Hematopoietic multipotent progenitor cell treated with erythropoietin and hydrocortisone succinate and interleukin-3 and kit ligand, for 8 days (in vitro differentiated cells): ENCODE measurements at regions not wholly inside any gene's neighbourhood (a gene's known extent, or its start where the extent isn't known, plus 50 kb on each side); places are given as distances from the start of the nearest gene placed in this dataset.

Experiments
- DNase-seq: peaks from one replicate; pipeline ENCODE4 v3.0.0-alpha.2; 2015

DNA sequence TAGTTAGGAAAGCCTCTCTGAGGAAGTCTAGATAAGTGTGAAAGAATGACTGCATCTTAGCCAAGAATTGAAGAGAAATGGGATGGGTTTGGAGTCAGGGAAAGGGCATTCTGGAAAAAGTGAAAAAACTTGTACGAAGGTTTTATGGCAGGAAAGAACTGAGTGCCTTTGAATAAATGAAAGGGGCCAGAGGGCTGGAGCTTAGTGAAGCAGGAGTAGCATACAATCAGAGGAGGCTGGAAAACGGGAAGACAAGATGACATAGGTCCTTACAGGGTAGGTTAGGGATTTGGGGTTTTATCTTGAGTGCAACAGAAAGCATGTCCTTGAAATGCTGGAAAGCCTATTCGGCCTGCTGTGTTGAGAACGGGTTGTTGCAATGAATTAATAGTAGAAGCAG is 152.6 kb upstream of the RND3 start:
- DNase-seq = no peak

DNA sequence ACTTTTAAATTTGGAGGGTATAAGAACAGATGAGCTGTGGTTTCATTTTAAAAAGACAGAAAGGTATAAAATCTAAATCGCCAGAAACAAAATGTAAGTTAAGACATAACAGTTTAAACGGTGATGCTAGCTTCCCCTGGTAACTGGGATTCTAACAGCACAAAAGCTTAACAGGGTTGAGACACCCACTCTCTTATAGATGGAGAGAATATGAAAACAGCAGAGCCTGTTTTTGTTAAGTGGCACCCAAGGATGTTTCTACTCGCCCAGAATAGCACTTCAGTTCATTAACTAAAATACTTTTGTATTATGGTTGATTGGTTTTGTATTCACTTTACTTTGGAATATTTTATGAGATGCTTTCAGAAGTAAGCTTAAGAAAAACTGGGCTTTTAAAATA is 151.9 kb upstream of the RND3 start:
- DNase-seq = no peak

DNA sequence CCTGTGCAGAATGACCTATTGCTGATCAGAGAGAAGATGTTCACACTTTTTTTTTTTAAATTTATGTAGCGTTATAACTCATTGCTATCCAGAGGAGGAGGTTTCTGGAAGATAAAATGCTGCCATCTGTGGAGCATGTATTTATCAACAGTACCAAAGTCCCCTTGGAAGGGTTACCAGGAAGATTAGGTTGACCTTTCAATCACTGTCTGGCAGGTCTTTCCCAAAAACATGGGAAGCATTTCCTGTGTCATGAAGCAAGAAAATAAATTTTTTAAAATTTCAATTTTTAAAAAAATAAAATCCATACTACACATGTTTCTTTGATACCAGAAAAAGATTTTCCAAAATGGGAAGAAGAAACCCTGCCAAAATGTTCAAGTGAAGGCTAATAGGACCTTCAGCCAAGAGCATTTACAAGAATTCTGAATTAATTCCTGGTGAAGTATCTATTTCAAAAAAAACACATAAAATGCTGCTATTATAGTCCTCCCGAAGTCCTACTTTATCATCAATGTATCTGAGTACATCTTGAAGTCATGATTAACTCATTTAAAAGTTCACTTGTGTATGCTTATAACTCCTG is 143.9 kb upstream of the RND3 start:
- no peak for DNase-seq

DNA sequence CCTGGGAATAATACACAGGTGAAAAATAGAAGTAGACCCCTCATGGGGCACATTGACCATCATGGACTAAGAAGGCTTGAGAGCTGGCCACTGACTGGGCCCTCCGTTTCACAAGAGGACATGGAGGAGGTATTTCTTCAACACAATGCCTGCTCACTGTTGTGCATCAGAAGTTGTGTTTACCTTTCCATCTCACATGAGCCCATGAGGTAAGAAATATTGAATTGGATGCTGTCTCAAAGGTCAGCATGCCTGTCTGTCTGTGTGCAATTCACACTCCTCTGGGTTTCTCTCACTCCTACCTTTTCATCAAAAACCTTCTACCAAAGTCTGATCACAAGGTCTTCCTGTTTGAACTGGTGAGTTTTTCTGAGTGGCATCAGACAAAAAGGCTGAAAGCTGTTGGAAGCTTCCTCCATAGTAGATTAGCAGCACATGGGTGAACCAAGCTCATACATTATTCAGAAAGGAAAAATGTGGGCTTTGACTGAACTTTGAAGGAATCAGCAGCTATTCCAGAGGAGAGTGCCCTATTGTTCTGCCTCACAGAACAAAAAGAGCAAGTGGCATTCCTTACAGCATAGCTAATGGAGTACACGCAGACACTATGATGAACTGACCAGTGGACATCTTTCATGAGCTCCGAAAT is 143.2 kb upstream of the RND3 start:
- no peak for DNase-seq

GRCh38 chr2:150627526-150627925 is 140.1 kb upstream of the RND3 start:
- no peak for DNase-seq

DNA sequence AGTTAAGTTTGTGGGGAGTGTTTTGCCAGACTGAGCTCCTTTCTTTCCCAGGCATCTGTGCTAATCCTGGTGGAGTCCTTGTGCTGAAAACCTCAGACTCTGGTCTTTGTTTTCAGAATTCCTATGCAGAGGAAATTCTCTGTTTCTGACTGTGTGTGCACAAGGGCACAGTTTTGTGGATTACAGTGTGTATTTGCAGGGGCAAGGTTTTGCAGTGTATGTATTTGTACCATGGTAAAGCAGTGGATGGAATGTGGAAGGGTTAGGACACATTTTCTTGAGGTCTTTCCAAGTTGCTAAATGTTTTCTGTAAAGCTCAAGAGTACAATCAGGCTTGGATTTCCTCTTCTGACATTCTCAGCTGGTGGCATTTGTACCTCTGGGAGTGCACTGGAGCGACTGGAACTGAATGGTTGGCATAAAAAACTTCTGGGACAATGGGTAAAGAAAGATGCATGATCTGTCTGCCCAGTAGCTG is 139.5 kb upstream of the RND3 start:
- DNase-seq = no peak

DNA sequence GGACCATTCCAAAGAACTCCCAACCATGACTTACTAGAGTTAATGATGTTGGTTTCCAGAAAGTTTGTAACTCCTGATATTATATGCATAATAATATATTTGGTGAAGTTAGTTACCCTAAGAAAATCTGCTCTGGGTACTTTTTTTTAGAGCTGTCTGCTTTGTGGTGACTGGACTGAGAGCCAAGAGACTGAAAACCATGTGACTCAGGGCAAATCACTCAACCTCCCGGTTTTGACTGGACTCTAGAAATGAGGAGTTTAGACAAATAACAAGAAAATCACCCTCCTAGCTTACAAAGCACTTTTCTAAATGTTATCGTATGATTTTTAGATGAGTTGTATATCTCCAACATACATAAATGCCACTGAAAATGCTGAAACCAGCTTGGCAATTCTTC is 138.3 kb upstream of the RND3 start:
- DNase-seq = no peak

DNA sequence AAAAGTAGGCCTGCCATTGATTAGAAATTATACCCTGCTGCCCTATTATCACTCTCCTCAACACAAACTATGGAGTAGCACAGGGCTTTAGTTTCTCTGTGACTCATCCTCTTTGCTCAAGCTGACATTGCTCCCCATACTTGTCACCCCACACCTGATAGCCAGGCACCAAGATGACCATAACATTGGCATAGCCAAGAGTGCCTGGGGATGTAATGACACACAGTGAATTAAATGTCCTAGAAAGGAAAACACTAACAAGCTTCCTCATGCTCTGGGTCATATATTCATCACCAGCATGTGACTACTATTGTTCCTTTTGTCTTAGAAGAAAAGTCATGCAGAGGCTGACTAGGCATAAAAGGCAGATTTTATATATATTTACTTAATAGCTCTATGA is 137.8 kb upstream of the RND3 start:
- DNase-seq = no peak

DNA sequence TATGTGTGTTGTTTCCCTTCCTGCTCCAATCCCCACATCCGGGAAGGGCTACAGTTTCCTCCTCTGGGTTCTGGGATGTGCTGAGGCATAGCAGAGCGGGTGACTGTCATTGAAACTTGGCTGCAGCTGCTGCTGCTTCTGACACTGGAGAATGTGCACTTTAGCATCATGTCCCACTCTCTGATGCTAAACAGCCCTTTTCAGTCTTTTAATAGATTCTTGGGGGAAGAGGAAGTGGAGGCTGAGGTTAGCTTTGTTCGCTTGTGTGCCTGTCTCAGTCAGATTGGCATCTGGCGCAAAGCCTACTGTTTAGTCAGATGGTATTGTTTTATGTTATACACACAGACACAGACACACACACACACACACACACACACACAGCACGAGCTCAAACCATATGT is 136.5 kb upstream of the RND3 start:
- DNase-seq = no peak

DNA sequence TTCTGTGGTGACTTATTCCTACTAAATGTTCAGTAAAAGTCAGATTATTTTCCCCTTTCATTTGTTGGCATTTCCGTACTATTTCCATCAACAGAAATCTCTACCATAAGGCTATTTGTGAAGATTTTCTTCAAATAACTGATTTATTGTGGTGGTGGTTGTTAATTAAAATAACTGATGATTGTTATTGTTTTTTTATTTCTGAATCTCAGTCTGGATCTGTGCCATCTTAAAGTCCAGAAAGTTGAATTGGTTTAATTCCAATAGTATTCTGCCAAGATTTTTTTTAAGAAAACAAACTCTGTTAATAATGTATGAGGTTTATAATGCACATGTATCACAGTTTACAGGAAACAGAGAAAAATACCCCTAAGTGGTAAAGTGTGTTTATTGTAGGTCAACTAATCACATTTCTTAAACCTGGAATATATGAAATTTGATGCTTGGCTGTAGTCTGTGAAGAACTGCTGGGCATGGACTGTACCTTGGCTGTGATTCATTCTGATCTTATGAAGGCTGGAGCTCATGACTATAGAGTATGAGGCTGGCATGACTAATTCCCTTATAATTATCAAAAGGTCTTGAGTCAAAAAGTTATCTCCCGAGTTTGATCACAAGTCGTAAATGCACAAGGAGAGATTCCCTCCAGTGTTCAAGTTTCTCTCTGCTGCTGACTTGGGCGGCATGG is 134.2 kb upstream of the RND3 start:
- no peak for DNase-seq

DNA sequence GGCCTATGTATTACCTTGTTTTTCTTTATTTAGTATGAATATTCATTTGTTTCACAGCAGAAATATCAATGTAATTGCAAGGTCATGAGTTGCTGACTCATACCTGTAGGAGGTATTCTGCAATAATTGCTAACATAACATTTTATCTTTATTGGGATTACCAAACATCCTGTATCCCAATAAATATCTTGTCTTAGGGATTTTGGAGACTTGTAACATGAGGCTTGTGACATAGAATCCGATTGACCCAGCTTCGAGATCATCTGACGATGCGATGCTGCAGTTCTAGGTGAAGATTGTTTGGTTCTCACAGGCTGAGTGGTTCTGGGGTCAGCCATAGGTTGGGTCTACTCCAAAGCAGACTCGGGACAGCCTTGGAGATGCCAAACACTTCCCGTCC is 133.4 kb upstream of the RND3 start:
- no peak for DNase-seq

GRCh38 chr2:150620416-150620815 is 132.9 kb upstream of the RND3 start:
- DNase-seq = no peak

DNA sequence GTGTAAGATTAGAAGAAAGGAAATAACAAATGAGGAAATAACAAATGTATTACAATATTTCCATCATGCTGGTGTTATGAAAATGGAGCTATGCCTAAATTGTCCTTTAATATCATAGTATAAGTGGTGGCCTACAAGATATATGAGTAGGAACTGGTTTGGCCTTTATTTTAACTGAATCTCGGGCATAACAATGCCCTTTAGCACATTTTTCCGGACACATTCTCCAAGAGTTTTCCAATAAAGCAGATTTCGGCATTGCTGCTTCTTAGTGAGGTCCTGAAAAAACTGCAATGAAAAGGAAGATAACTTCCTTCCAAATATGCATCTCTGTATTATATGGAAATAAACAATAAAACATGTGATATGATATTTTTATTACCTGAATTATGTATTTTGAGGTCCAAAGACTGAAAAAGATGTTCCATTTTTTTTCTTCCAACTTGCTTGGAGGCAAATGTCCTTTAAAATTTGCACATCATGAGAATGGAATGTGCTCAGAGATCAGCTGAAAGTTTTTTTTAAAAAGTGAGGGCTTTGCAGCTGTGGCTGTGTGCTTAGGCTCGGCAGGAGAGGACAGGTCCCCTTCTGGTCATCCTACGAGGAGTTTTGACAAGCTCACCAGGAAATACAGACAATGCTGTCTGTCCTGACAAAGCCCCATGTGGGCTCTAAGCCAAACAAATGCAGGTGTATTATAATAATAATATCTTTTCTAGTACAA is 132.3 kb upstream of the RND3 start:
- no peak for DNase-seq

- DNase-seq = no peak
Observed at GRCh38 chr2:150618245-150618895, 130.9 kb upstream of the RND3 start.

GRCh38 chr2:150617351-150617978 is 130.0 kb upstream of the RND3 start:
- DNase-seq = no peak

DNA sequence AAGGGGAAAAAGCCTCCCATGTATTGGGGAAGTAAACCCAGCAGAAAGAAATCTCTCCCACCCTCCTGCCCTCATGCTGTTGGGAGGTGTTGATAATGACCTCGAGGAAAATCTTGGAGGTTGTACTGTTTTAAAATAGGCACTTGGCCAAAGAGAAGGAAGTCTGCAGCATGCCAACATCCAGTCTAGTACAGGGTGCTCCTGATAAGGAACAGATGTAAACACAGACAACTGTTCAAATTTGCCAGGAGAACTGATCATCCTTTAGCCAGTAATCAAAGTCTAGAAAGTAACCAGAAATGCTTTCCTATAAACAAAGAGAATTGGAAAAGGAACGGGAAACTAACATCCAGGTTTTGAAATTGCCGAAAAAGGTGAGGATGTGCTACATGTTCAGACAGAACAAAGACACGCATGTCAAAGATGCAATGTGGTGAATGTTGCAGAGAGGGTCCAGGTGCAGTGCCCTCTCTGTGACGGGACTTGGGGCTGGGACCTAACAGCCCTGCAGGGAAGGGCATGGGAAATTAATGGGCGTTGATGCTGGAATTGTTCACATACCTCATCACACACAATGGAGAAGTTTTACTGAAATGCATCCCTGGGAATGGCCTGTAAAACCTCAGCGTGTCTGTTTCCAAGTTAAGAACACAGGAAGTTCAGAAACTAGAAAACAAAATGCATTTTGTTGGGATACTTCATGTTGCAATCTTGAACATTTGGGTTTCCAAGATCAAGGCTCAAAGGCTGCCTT is 125.7 kb upstream of the RND3 start:
- no peak for DNase-seq

DNA sequence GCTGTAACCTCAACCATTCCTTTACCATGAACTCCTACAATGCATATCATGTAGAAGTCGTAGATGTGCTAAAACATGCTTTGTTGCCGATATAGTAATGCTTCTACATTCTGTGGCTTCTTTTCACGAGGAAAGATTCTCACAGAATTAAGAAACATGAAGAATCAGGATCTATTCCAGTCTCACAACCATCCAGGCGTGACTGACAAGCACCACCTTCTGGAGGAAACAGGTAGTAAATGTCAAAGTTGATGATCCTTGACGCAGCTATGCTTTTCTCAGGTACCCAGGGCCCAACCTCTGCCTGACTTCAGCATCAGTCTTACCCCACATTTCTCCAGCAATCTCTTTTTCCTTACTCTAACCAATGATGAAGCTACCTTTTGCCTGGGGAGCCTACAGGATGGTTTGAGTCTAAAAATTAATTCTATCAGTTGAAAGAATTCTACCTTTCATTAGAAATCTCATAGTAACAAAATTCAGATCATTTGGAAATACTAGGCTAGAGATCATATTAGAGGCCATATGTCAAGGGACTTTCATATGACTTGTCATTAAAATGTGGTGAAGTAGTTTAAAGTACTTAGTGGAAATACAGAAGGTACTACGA is 123.3 kb upstream of the RND3 start:
- DNase-seq = no peak

- DNase-seq = no peak
Observed at GRCh38 chr2:150609831-150610582, 122.5 kb upstream of the RND3 start.

DNA sequence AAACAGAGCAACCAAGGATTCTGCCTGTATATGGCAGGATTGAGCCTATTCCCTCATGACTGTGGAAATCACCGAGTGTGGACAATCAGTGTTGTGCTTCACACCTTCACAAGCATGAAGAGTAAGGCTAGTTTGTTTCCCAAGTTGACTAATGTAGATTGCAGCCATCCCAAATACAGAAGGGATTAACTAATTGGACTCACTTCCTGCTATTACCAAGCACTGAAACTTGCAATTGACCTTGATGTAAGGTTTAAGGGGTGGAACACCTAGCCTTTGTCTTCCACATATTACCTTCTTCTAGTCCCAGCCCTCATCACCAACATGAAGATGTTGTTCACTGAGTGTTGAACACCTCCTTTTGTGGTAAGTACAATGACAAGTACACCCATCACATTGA is 120.9 kb upstream of the RND3 start:
- no peak for DNase-seq

DNA sequence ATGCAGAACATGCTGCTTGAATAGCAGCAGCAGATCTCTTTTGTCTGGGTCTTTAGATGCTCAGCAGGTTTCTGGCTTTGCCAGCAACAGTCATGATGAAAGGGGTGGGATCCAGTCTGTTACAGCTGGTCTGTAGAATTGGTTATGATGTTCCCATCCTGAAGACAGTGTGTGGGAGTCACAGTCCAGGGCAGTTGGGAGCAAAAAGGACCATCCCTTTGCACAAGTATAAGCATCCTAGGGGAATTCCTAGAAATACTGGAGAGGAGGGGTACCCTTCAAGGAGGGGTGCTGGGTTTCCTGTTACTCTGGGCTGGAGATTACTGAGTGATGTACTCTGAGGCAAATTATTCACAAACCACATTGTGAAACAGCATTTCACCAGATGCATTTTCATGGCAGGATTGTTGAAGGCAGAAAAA is 119.9 kb upstream of the RND3 start:
- DNase-seq = no peak
